ENCODE measurements at regions not wholly inside any gene's neighbourhood (a gene's known extent, or its start where the extent isn't known, plus 50 kb on each side); places are given as distances from the start of the nearest gene placed in this dataset.

- TF ChIP-seq CTCF (IDR thresholded peaks at IDR 0.05; ENCODE audit: insufficient read depth, low read depth, low read length) (no peak), EZH2 (IDR thresholded peaks at IDR 0.05; ENCODE audit: insufficient read depth, low read length) (no peak)
Observed at GRCh38 chr13:44649834-44650233, 73.7 kb upstream of the TSC22D1 start.
